Dendritic cell treated with granulocyte-macrophage colony-stimulating factor and Interleukin-4, amounts not matched to agents 40 ng/mL and 50 ng/mL, for 4 days (primary cell): ENCODE measurements at regions not wholly inside any gene's neighbourhood (a gene's known extent, or its start where the extent isn't known, plus 50 kb on each side); places are given as distances from the start of the nearest gene placed in this dataset.
"Not testable (repeated sequence)": the region's sequence is repeated elsewhere in the genome, so short reads cannot be mapped to it uniquely, and the experiment has no call there.

Experiments used
- H3K27ac Mint-ChIP-seq: one replicate; pipeline ENCODE4 v1.8.0; 2022; ENCODE audit warnings: mild to moderate bottlenecking, mixed read lengths
- H3K27me3 Mint-ChIP-seq: one replicate; pipeline ENCODE4 v1.8.0; 2022; ENCODE audit warnings: mild to moderate bottlenecking, mixed read lengths
- H3K36me3 Mint-ChIP-seq: one replicate; pipeline ENCODE4 v1.8.0; 2022; ENCODE audit warnings: low read depth, mixed read lengths
- H3K4me1 Mint-ChIP-seq: one replicate; pipeline ENCODE4 v1.8.0; 2022; ENCODE audit warnings: low read depth, mixed read lengths
- H3K4me3 Mint-ChIP-seq: one replicate; pipeline ENCODE4 v1.8.0; 2022; ENCODE audit warnings: mild to moderate bottlenecking, moderate library complexity, mixed read lengths
- H3K9me3 Mint-ChIP-seq: one replicate; pipeline ENCODE4 v1.8.0; 2022; ENCODE audit warnings: mixed read lengths
- intact Hi-C: fragments of 100-400 bp; cut with micrococcal nuclease; formaldehyde crosslinking; loops from one replicate; pipeline ENCODE4 v1.15.0; 2022

- H3K36me3 Mint-ChIP-seq, H3K9me3 Mint-ChIP-seq, H3K27ac Mint-ChIP-seq, H3K27me3 Mint-ChIP-seq, intact Hi-C loops, H3K4me3 Mint-ChIP-seq, H3K4me1 Mint-ChIP-seq: not testable (repeated sequence)
Observed at GRCh38 chr13:33672022-33672421, 145.9 kb upstream of the RFC3 start.

DNA sequence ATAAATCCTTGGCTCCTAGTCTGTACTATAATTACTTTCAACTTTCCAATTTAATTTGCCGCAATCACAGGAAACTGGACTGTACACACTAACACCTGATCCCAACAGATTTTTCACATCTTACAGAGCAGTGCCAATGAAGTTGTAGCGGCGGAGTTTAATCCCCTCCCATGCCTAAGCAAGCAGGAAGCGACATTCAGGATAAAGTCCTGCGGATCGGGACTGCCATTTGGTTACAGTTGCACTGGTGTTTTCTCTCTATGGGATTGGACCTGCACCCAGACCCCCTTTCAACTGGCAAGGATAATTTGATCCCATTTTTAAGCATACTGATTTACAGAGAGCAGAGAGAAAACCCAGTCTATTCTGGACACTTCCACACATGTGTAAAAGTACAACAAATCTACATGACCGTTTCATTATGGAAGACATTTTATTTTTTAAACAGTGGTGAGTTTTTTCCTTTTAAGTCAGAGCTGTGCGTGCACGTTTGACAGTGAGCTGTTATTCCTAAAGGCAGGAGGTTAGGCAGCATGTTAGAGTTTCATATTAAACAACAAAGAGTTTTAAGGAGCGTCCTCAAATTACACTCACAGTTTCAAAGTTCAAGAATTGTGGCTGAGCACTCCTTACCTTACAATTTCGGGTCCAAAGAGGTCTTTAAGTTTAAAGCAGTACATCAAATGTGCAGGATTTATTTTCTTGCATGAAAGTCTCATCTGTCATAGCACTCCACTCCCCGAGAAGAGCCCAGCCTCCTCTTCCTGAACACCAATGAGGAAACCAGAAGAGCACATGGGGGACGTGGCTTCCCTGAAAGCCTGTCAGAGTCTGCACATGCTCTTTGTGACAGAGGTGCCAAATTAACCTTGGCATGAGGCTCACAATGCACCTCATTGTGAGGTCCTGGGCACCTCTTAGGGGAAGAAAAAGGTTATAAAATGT is 141.6 kb upstream of the RFC3 start:
- no peaks in the 10 kb centered on the region for H3K9me3 Mint-ChIP-seq
- no peak overlapping the region for H3K27ac Mint-ChIP-seq
- H3K27me3 Mint-ChIP-seq, result no peaks in the 10 kb centered on the region
- no peaks in the 10 kb centered on the region for H3K36me3 Mint-ChIP-seq
- intact Hi-C loops, result no loop called here
- H3K4me3 Mint-ChIP-seq, result no peak overlapping the region
- peaks cover 12% of the 10 kb centered on the region for H3K4me1 Mint-ChIP-seq

- Mint-ChIP-seq H3K27ac (no peak overlapping the region), H3K4me3 (no peak overlapping the region), H3K4me1 (peaks cover 12% of the 10 kb centered on the region)
Observed at GRCh38 chr13:33677215-33677614, 140.7 kb upstream of the RFC3 start.

GRCh38 chr13:33678084-33678483 is 139.9 kb upstream of the RFC3 start:
- H3K4me1 Mint-ChIP-seq, result peaks cover 12% of the 10 kb centered on the region
- no peaks in the 10 kb centered on the region for H3K36me3 Mint-ChIP-seq
- intact Hi-C loops, result no loop called here
- H3K4me3 Mint-ChIP-seq, result no peak overlapping the region
- no peak overlapping the region for H3K27ac Mint-ChIP-seq
- H3K9me3 Mint-ChIP-seq, result no peaks in the 10 kb centered on the region
- no peaks in the 10 kb centered on the region for H3K27me3 Mint-ChIP-seq

More at GRCh38 chr13:33677215-33677614, 140.7 kb upstream of the RFC3 start:
- Mint-ChIP-seq H3K36me3 (no peaks in the 10 kb centered on the region), H3K9me3 (no peaks in the 10 kb centered on the region), H3K27me3 (no peaks in the 10 kb centered on the region)
- intact Hi-C loops, result no loop called here

DNA sequence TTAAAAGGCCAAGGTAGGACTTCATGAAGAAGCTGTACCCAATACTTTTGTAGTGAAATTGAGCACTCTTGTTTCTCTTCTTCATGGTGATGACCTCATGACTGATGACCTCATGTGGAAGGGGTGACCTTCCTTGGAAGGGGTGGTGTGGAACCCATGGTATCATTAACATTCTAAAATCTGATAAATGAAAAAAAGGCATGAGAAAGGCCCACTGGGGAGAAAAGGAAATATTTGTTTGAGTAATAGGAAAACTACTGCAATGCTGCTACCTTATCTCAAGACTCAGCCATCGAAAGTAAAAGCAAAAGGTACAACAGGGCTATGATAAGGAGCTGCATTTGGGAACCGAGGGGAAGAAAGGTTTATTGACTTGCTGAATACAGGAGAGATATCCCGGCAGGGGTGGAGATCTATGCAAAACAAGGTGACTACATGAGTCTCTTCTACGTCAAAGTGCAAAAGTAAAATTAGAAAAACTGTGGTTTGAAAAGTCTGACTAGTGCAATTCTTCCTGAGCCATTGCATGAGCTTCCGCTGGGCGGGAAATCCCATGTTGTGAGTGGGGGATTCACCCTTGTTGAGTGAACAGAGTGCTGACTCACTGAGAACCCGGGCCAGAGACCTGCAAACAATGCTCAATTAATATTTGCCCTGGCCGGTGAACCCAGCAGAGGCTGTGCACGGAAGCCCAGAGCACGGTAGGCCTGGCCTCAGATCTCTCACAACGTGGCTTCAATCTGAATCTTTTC is 138.9 kb upstream of the RFC3 start:
- no peaks in the 10 kb centered on the region for H3K9me3 Mint-ChIP-seq
- H3K4me1 Mint-ChIP-seq, result peaks cover 12% of the 10 kb centered on the region
- H3K27ac Mint-ChIP-seq, result no peak overlapping the region
- no peaks in the 10 kb centered on the region for H3K36me3 Mint-ChIP-seq
- H3K4me3 Mint-ChIP-seq, result no peak overlapping the region
- intact Hi-C loops, result no loop called here
- no peaks in the 10 kb centered on the region for H3K27me3 Mint-ChIP-seq

GRCh38 chr13:33679658-33680012 is 138.3 kb upstream of the RFC3 start:
- Mint-ChIP-seq H3K36me3 (no peaks in the 10 kb centered on the region), H3K27me3 (no peaks in the 10 kb centered on the region), H3K27ac (no peak overlapping the region), H3K4me3 (no peak overlapping the region), H3K9me3 (no peaks in the 10 kb centered on the region), H3K4me1 (peaks cover 12% of the 10 kb centered on the region)
- intact Hi-C loops, result no loop called here

DNA sequence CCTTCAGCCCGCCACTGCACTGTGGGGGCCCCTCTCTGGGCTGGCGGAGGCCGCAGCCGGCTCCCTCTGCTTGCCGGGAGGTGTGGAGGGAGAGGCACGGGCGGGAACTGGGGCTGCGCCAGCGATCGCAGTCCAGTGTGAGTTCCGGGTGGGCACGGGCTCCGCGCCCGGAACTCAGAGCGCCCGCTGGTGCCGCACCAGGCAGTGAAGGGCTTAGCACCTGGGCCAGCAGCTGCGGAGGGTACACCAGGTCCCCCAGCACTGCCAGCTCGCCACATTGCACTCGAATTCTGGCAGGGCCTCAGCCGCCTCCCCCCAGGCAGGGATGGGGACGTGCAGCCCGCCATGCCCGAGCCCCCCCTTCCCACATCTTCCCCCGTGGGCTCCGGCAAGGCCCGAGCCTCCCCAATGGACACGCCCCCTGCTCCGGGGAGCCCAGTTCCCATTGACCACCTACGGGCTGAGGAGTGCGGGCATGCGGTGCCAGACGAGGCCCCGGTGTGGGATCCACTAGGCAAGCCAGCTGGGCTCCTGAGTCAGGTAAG is 135.9 kb upstream of the RFC3 start:
- Mint-ChIP-seq H3K36me3 (no peaks in the 10 kb centered on the region), H3K27me3 (peaks cover 4% of the 10 kb centered on the region), H3K4me1 (peaks cover 5% of the 10 kb centered on the region), H3K4me3 (no peak overlapping the region), H3K9me3 (no peaks in the 10 kb centered on the region), H3K27ac (no peak overlapping the region)
- intact Hi-C loops, result no loop called here

DNA sequence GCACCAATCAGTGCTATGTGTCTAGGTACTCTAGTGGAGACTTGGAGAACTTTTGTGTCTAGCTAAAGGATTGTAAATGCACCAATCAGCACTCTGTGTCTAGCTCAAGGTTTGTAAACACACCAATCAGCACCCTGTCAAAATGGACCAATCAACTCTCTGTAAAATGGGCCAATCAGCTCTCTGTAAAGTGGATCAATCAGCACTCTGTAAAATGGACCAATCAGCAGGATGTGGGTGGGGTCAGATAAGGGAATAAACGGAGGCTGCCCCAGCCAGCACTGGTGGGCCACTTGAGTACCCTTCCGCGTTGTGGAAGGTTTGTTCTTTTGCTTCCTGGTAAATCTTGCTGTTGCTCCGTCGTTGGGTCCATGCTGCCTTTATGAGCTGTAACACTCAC is 135.3 kb upstream of the RFC3 start:
- H3K4me1 Mint-ChIP-seq, H3K36me3 Mint-ChIP-seq, intact Hi-C loops, H3K27me3 Mint-ChIP-seq, H3K4me3 Mint-ChIP-seq, H3K27ac Mint-ChIP-seq, H3K9me3 Mint-ChIP-seq: not testable (repeated sequence)

DNA sequence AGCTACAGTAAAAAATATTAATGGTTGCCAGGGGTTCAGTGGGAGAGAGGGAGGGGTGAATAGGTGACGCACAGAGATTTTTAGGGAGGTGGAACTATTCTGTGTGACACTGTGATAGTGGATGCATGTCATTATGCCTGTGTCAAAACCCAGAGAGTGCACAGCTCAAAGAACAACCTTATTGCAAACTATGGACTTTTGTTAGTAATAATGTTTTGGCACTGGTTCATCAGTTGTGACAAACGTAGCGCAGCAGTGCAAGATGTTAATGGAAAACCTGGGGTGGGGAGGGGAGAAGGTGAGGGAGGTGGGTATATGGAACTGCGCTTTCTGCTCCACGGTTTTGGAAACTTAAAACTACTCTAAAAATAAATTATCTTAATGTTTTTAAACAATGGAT is 134.6 kb upstream of the RFC3 start:
- intact Hi-C loops, result no loop called here
- Mint-ChIP-seq H3K9me3 (no peaks in the 10 kb centered on the region), H3K4me1 (peaks cover 5% of the 10 kb centered on the region), H3K27ac (no peak overlapping the region), H3K36me3 (no peaks in the 10 kb centered on the region), H3K27me3 (peaks cover 4% of the 10 kb centered on the region), H3K4me3 (no peak overlapping the region)

DNA sequence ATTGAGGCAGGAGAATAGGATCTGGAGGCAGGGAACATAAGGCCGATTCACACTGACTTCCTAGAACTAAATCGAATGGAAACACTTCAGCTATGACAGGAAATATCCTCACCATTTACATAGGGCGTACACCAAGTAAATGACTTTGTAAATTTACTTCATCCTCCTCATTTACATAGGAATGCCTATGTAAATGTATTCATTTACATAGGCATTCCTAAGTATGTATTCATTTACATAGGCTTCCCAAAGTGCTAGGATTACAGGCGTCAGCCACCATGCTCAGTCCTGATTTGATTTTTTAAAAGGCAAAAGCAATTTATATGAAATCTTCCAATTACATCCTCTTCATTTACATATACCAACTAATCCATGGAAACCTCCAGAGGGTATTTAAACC is 133.1 kb upstream of the RFC3 start:
- intact Hi-C loops, result no loop called here
- no peak overlapping the region for H3K4me3 Mint-ChIP-seq
- no peaks in the 10 kb centered on the region for H3K36me3 Mint-ChIP-seq
- no peak overlapping the region for H3K27ac Mint-ChIP-seq
- peaks cover 4% of the 10 kb centered on the region for H3K27me3 Mint-ChIP-seq
- no peaks in the 10 kb centered on the region for H3K9me3 Mint-ChIP-seq
- no peaks in the 10 kb centered on the region for H3K4me1 Mint-ChIP-seq

GRCh38 chr13:33686772-33687480 is 131.0 kb upstream of the RFC3 start:
- Mint-ChIP-seq H3K36me3 (no peaks in the 10 kb centered on the region), H3K4me3 (no peak overlapping the region), H3K27me3 (peaks cover 4% of the 10 kb centered on the region), H3K4me1 (no peaks in the 10 kb centered on the region), H3K9me3 (no peaks in the 10 kb centered on the region), H3K27ac (no peak overlapping the region)
- intact Hi-C loops, result no loop called here

DNA sequence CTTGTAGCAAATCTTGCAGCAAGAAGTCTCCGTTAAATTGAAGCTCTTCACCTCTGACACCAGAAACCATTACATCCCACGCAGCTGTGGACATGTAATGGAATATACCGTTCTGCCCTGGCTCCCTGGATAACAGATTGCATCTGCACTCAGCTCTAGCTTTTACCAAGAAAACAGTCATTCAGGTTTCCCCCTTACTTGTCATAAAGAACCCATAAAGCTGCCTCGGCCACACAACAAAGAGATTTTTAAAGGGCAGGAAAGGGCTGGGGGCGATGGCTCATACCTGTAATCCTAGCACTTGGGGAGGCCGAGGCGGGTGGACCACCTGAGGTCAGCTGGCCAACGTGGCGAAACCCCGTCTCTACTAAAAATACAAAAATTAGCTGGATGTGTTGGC is 127.6 kb upstream of the RFC3 start:
- peaks cover under 1% of the 10 kb centered on the region for H3K27me3 Mint-ChIP-seq
- intact Hi-C loops, result no loop called here
- no peaks in the 10 kb centered on the region for H3K36me3 Mint-ChIP-seq
- no peak overlapping the region for H3K27ac Mint-ChIP-seq
- no peak overlapping the region for H3K4me3 Mint-ChIP-seq
- no peaks in the 10 kb centered on the region for H3K9me3 Mint-ChIP-seq
- no peaks in the 10 kb centered on the region for H3K4me1 Mint-ChIP-seq

GRCh38 chr13:33691980-33692379 is 126.0 kb upstream of the RFC3 start:
- no peaks in the 10 kb centered on the region for H3K27me3 Mint-ChIP-seq
- H3K36me3 Mint-ChIP-seq, result no peaks in the 10 kb centered on the region
- no peaks in the 10 kb centered on the region for H3K9me3 Mint-ChIP-seq
- no peak overlapping the region for H3K27ac Mint-ChIP-seq
- no peaks in the 10 kb centered on the region for H3K4me1 Mint-ChIP-seq
- H3K4me3 Mint-ChIP-seq, result no peak overlapping the region
- intact Hi-C loops, result no loop called here

DNA sequence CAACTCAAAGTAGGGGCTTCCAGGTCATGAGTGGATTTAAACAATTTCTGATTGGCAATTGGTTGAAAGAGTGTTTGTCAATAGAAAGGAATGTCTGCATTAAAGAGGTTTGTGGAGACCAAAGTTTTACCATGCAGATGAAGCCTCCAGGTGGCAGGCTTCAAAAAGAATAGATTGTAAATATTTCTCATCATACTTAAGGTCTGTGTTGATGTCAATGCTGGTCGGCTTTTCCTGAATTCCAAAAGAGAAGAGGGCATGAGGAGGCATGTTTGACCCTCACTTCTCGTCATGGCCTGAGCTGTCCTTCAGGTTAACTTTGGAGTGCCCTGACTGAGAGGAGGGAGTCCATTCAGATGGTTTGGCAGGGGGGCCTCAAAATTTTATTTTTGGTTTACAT is 125.4 kb upstream of the RFC3 start:
- no peaks in the 10 kb centered on the region for H3K9me3 Mint-ChIP-seq
- no peaks in the 10 kb centered on the region for H3K36me3 Mint-ChIP-seq
- H3K4me3 Mint-ChIP-seq, result no peak overlapping the region
- H3K27ac Mint-ChIP-seq, result no peak overlapping the region
- no peaks in the 10 kb centered on the region for H3K27me3 Mint-ChIP-seq
- intact Hi-C loops, result no loop called here
- no peaks in the 10 kb centered on the region for H3K4me1 Mint-ChIP-seq
